GM19467 (cell line): ENCODE measurements at regions not wholly inside any gene's neighbourhood (a gene's known extent, or its start where the extent isn't known, plus 50 kb on each side); places are given as distances from the start of the nearest gene placed in this dataset.
"Not testable (repeated sequence)": the region's sequence is repeated elsewhere in the genome, so short reads cannot be mapped to it uniquely, and the experiment has no call there.

ENCODE experiments used
- ATAC-seq: cut with Tn5 transposase; IDR thresholded peaks from one replicate; pipeline ENCODE4 v1.9.1; 2021; ENCODE audit warnings: mild to moderate bottlenecking, moderate library complexity; ENCODE audit not compliant: unreplicated experiment

- ATAC-seq = no peak
These were observed 133.6 kb upstream of the GLRA1 start for GRCh38 chr5:152058267-152058666.

GRCh38 chr5:152056931-152057330, 132.3 kb upstream of the GLRA1 start:
- no peak for ATAC-seq

- no peak for ATAC-seq
These were observed 127.8 kb upstream of the GLRA1 start for GRCh38 chr5:152052470-152052869.

DNA sequence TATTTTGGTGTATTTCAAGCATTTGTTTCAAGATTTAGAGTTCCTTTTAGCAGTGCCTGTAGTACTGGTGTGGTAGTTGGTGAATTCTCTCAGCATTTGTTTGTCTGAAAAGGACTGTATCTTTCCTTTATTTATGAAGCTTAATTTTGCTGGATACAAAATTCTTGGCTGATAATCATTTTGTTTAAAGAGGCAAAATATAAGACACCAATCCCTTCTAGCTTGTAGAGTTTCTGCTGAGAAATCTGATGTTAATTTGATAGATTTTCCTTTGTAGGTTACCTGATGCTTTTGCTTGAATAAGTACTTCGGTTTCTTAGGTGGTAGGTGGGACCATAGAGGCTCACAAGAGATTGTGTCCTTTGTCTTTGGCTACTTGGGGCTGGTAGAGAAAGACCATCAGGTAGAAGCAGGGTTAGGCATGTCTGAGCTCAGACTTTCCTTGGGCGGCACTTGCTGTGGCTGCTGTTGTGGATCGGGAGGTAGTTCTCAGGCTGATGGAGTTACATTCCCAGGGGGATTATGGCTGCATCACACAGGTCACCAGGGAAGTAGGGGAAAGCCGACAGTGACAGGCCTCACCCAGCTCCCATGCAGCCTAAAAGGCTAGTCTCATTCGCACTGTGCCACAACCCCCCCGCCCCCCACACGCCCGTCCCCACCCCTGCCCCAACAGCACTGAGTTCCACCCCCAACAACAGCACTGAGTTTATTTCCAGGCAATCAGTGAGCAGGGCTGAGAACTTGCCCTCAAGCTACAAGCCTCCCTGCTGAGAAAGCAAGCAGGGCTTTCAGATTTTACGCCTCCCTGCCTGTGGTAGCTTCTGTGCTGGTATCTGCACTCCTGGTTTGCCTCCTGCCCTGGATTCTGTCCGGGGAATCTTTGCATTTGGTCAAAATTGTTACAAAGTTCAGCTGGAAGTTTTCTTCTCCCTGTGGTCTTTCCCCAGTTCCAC, 127.1 kb upstream of the GLRA1 start:
- ATAC-seq = no peak

GRCh38 chr5:152046361-152046760, 121.7 kb upstream of the GLRA1 start:
- no peak for ATAC-seq

GRCh38 chr5:152038856-152039255, 114.2 kb upstream of the GLRA1 start:
- ATAC-seq = not testable (repeated sequence)

DNA sequence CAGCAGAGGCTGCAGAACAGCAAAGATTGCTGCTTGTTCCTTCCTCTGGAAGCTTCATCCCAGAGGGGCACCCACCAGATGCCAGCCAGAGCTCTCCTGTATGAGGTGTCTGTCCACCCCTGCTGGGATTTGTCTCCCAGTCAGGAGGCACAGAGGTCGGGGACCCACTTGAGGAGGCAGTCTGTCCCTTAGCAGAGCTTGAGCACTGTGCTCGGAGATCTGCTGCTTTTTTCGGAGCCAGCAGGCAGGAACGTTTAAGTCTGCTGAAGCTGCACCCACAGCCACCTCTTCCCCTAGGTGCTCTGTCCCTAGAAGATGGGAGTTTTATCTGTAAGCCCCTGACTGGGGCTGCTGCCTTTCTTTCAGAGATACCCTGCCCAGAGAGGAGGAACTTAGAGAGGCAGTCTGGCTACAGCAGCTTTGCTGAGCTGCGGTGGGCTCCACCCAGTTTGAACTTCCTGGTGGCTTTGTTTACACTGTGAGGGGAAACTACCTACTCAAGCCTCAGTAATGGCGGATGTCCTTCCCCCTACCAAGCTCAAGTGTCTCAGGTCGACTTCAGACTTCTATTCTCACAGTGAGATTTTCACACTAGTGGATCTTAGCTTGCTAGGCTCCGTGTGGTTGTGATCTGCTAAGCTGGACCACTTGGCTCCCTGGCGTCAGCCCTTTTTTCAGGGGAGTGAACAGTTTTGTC, 101.8 kb upstream of the GLRA1 start:
- not testable (repeated sequence) for ATAC-seq

DNA sequence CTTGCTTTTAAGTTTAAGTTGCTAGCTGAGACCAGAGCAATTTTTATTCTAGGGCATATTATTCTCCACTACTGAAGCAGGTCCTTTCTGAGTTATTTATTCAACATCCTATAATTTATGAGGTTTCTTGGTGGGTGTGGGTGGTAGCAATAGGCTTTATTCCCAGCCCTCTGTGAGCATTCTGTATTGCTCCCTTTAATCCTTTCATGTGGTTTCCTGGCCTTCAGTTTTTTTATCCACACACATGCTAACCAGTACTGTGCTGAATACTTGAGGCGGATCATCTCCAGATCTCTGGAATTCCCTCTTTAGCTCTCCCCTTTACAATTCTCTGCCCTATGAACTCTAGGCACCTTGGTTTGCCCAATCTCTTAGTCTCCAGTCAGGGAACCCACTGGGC, 91.8 kb upstream of the GLRA1 start:
- ATAC-seq = no peak

GRCh38 chr5:152007653-152008335, 83.1 kb upstream of the GLRA1 start:
- ATAC-seq = no peak

- ATAC-seq = no peak
These were observed 79.4 kb upstream of the GLRA1 start for GRCh38 chr5:152004095-152004494.
